Hepatocyte (in vitro differentiated cells): ENCODE measurements at regions not wholly inside any gene's neighbourhood (a gene's known extent, or its start where the extent isn't known, plus 50 kb on each side); places are given as distances from the start of the nearest gene placed in this dataset.

Experiments
- DNase-seq: peaks from one replicate; pipeline ENCODE4 v3.0.0-alpha.2; 2016; ENCODE audit warnings: low spot score
- H2AFZ ChIP-seq: fragments of 200-600 bp; sonication (generic); 2 replicates; pipeline ENCODE4 v1.6.0; 2016; ENCODE audit warnings: antibody characterized with exemption, mild to moderate bottlenecking
- H3K27ac ChIP-seq: fragments of 200-600 bp; sonication (generic); 2 replicates; pipeline ENCODE4 v1.5.1; 2016; ENCODE audit warnings: mild to moderate bottlenecking
- H3K27me3 ChIP-seq: fragments of 200-600 bp; sonication (generic); 2 replicates; pipeline ENCODE4 v1.6.1; 2016
- H3K36me3 ChIP-seq: fragments of 200-600 bp; sonication (generic); replicated peaks from 2 replicates; pipeline ENCODE4 v1.5.1; 2016; ENCODE audit warnings: low read depth; ENCODE audit not compliant: insufficient read depth
- H3K4me1 ChIP-seq: fragments of 200-600 bp; sonication (generic); 2 replicates; pipeline ENCODE4 v1.5.1; 2016; ENCODE audit warnings: mild to moderate bottlenecking, moderate library complexity; ENCODE audit not compliant: insufficient read depth
- H3K4me2 ChIP-seq: fragments of 200-600 bp; sonication (generic); 2 replicates; pipeline ENCODE4 v1.6.0; 2016
- H3K4me3 ChIP-seq: fragments of 200-600 bp; sonication (generic); 2 replicates; pipeline ENCODE4 v1.5.1; 2016; ENCODE audit warnings: mild to moderate bottlenecking
- H3K79me2 ChIP-seq: fragments of 200-600 bp; sonication (generic); 2 replicates; pipeline ENCODE4 v1.6.0; 2017; ENCODE audit warnings: mild to moderate bottlenecking
- H3K9me2 ChIP-seq: fragments of 200-600 bp; sonication (generic); replicated peaks from 2 replicates; pipeline ENCODE4 v1.6.0; 2017; ENCODE audit warnings: mild to moderate bottlenecking; ENCODE audit not compliant: insufficient read depth
- H3K9me3 ChIP-seq: fragments of 200-600 bp; sonication (generic); 2 replicates; pipeline ENCODE4 v1.5.1; 2016; ENCODE audit warnings: low read depth, mild to moderate bottlenecking
- H4K20me1 ChIP-seq: fragments of 200-600 bp; sonication (generic); 2 replicates; pipeline ENCODE4 v1.6.0; 2016; ENCODE audit warnings: mild to moderate bottlenecking; ENCODE audit not compliant: insufficient read depth, poor library complexity, severe bottlenecking
- EZH2 ChIP-seq: fragments of 200-600 bp; sonication (generic); IDR thresholded peaks from 2 replicates; pipeline ENCODE4 v1.6.1; 2016; ENCODE audit warnings: antibody characterized with exemption, mild to moderate bottlenecking, borderline replicate concordance
- EZH2phosphoT487 ChIP-seq: fragments of 200-600 bp; sonication (generic); IDR thresholded peaks from one replicate; pipeline ENCODE4 v1.6.1; 2018; ENCODE audit warnings: antibody characterized with exemption, mild to moderate bottlenecking, low read depth, moderate library complexity; ENCODE audit not compliant: unreplicated experiment, severe bottlenecking
- WGBS: methylation state at CpG from one replicate; pipeline ENCODE4 v1.1.6; 2016; ENCODE audit warnings: low lambda C conversion rate; ENCODE audit errors: missing lambda C conversion rate; 5-methylcytosine and 5-hydroxymethylcytosine counted together
- TF ChIP-seq, protein P1 (sequence below): fragments of 200-600 bp; sonication (generic); IDR thresholded peaks from 2 replicates; pipeline ENCODE4 v1.5.1; 2016; ENCODE audit warnings: antibody characterized with exemption, mild to moderate bottlenecking; ENCODE audit not compliant: poor library complexity

GRCh38 chr2:234165421-234165820 lies 114.9 kb downstream of the SPP2 start:
- WGBS: 77% methylated on average over 5 of the region's 5 CpGs
- no peaks in the 10 kb centered on the region for H4K20me1 ChIP-seq
- no peaks in the 10 kb centered on the region for H3K27me3 ChIP-seq
- no peaks in the 10 kb centered on the region for H3K79me2 ChIP-seq
- H3K4me3 ChIP-seq: no peak overlapping the region
- no peak for TF ChIP-seq EZH2phosphoT487
- TF ChIP-seq EZH2: no peak
- TF ChIP-seq, protein P1, sequence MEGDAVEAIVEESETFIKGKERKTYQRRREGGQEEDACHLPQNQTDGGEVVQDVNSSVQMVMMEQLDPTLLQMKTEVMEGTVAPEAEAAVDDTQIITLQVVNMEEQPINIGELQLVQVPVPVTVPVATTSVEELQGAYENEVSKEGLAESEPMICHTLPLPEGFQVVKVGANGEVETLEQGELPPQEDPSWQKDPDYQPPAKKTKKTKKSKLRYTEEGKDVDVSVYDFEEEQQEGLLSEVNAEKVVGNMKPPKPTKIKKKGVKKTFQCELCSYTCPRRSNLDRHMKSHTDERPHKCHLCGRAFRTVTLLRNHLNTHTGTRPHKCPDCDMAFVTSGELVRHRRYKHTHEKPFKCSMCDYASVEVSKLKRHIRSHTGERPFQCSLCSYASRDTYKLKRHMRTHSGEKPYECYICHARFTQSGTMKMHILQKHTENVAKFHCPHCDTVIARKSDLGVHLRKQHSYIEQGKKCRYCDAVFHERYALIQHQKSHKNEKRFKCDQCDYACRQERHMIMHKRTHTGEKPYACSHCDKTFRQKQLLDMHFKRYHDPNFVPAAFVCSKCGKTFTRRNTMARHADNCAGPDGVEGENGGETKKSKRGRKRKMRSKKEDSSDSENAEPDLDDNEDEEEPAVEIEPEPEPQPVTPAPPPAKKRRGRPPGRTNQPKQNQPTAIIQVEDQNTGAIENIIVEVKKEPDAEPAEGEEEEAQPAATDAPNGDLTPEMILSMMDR: no peak
- H3K27ac ChIP-seq: peak overlapping the region; percentile 13
- H3K36me3 ChIP-seq: no peaks in the 10 kb centered on the region
- no peak overlapping the region for H2AFZ ChIP-seq
- peaks cover 43% of the 10 kb centered on the region for H3K4me1 ChIP-seq
- no peaks in the 10 kb centered on the region for H3K9me3 ChIP-seq
- H3K9me2 ChIP-seq: no peaks in the 10 kb centered on the region
- peak; percentile 32 for DNase-seq
- no peak overlapping the region for H3K4me2 ChIP-seq

DNA sequence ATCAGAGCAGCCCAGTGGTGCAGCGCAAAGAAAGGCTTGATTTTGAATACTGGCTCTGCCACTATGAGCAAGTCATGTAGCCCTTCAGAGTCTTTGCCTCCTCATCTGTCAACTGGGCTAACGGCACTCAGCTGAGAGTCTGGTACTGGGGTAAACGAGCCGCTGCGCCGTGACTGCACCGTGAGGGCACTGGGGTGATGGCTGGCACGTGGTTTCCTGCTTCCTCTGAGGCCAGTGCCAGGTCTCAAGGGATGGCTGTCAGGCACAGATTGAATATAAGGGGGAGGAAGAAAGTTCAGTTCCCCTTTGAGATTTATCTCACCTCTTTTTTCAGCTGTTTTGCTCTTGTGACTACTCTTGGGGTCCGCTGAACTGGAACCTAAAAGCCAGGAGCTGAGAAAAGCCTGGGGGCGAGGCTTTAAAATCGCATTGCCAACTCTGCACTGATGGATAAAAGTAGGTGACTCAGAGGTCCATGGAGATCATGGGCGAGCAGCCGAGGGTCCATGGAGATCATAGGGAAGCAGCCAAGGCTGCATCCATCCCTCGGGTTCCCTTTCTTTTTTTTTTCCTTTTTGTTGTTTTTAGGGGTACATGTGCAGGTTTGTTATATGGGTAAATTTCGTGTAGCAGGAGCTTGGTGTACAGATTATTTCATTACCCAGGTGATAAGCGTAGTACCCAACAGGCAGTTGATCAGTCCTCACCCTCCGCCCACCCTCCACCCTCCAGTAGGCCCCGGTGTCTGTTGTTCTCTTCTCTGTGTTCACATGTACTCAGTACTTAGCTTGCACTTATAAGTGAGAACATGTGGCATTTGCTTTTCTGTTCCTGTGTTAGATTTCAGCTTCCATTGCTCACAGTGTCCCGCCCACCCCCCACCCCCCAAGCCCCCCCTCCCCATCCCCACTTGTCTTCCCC lies 114.3 kb downstream of the SPP2 start:
- Histone ChIP-seq H4K20me1 (no peaks in the 10 kb centered on the region), H3K4me3 (no peak overlapping the region), H3K4me2 (no peak overlapping the region), H3K27ac (no peak overlapping the region), H3K27me3 (no peaks in the 10 kb centered on the region), H2AFZ (no peak overlapping the region), H3K79me2 (no peaks in the 10 kb centered on the region), H3K9me3 (no peaks in the 10 kb centered on the region), H3K9me2 (no peaks in the 10 kb centered on the region), H3K4me1 (peaks cover 43% of the 10 kb centered on the region), H3K36me3 (no peaks in the 10 kb centered on the region)
- TF ChIP-seq EZH2phosphoT487: no peak
- TF ChIP-seq, protein P1: no peak
- no peak for TF ChIP-seq EZH2
- no peak for DNase-seq
- WGBS: 90% methylated on average over 19 of the region's 19 CpGs

- no peaks in the 10 kb centered on the region for H4K20me1 ChIP-seq
- H3K4me1 ChIP-seq: peaks cover 33% of the 10 kb centered on the region
- peak overlapping the region; percentile 55 for H3K27ac ChIP-seq
- no peaks in the 10 kb centered on the region for H3K79me2 ChIP-seq
- no peaks in the 10 kb centered on the region for H3K9me3 ChIP-seq
- H3K27me3 ChIP-seq: no peaks in the 10 kb centered on the region
- H3K4me2 ChIP-seq: no peak overlapping the region
- H2AFZ ChIP-seq: no peak overlapping the region
- H3K4me3 ChIP-seq: no peak overlapping the region
- TF ChIP-seq, protein P1: no peak
- TF ChIP-seq EZH2 (no peak), EZH2phosphoT487 (no peak)
- H3K36me3 ChIP-seq: no peaks in the 10 kb centered on the region
- WGBS: 84% methylated on average over 7 of the region's 7 CpGs
- H3K9me2 ChIP-seq: no peaks in the 10 kb centered on the region
- DNase-seq: no peak
Observed at GRCh38 chr2:234163510-234164045, 113.1 kb downstream of the SPP2 start.
